Osteoblast (primary cell): ENCODE measurements at regions not wholly inside any gene's neighbourhood (a gene's known extent, or its start where the extent isn't known, plus 50 kb on each side); places are given as distances from the start of the nearest gene placed in this dataset.
"Not testable (repeated sequence)": the region's sequence is repeated elsewhere in the genome, so short reads cannot be mapped to it uniquely, and the experiment has no call there.

Source experiments
- DNase-seq: peaks from one replicate; pipeline ENCODE4 v3.0.0; 2011; ENCODE audit warnings: low spot score, mixed read lengths; ENCODE audit not compliant: insufficient read length; ENCODE audit errors: missing footprints
- H2AFZ ChIP-seq: 2 replicates; pipeline ENCODE4 v1.6.0; 2011; ENCODE audit warnings: mild to moderate bottlenecking, low read length
- H3K27ac ChIP-seq: 2 replicates; pipeline ENCODE4 v1.5.1; 2011; ENCODE audit warnings: mild to moderate bottlenecking, low read depth, low read length, moderate library complexity
- H3K27me3 ChIP-seq: 2 replicates; pipeline ENCODE4 v1.6.0; 2012; ENCODE audit warnings: mild to moderate bottlenecking, control low read depth, inconsistent platforms, low read length, moderate library complexity; ENCODE audit not compliant: insufficient read depth
- H3K36me3 ChIP-seq: 2 replicates; pipeline ENCODE4 v1.5.1; 2011; ENCODE audit warnings: mild to moderate bottlenecking, low read length, control low read depth, moderate library complexity; ENCODE audit not compliant: insufficient read depth
- H3K4me1 ChIP-seq: 2 replicates; pipeline ENCODE4 v1.5.1; 2011; ENCODE audit warnings: mild to moderate bottlenecking, low read length, control low read depth, moderate library complexity; ENCODE audit not compliant: insufficient read depth
- H3K4me2 ChIP-seq: 2 replicates; pipeline ENCODE4 v1.6.0; 2011; ENCODE audit warnings: mild to moderate bottlenecking, low read length; ENCODE audit not compliant: insufficient read depth
- H3K4me3 ChIP-seq: fragments of 200-600 bp; sonication (generic); 3 replicates; pipeline ENCODE4 v1.5.1; 2012; ENCODE audit warnings: mild to moderate bottlenecking, low read length, inconsistent platforms; ENCODE audit not compliant: insufficient read depth
- H3K79me2 ChIP-seq: 2 replicates; pipeline ENCODE4 v1.6.0; 2012; ENCODE audit warnings: mild to moderate bottlenecking, low read length, control low read depth, inconsistent platforms; ENCODE audit not compliant: insufficient read depth
- H3K9me3 ChIP-seq: 2 replicates; pipeline ENCODE4 v1.5.1; 2011; ENCODE audit warnings: low read depth, low read length, control low read depth
- H4K20me1 ChIP-seq: 2 replicates; pipeline ENCODE4 v1.6.0; 2012; ENCODE audit warnings: mild to moderate bottlenecking, low read length, control low read depth; ENCODE audit not compliant: insufficient read depth
- TF ChIP-seq, protein P1 (sequence below): IDR thresholded peaks from 2 replicates; pipeline ENCODE4 v1.5.1; 2011; ENCODE audit warnings: mild to moderate bottlenecking, low read depth, low read length, moderate library complexity; ENCODE audit errors: extremely low read depth

- Histone ChIP-seq H3K27me3 (peaks cover 8% of the 10 kb centered on the region), H2AFZ (no peak overlapping the region), H3K4me1 (peaks cover 8% of the 10 kb centered on the region), H4K20me1 (no peaks in the 10 kb centered on the region), H3K4me2 (no peak overlapping the region), H3K36me3 (no peaks in the 10 kb centered on the region), H3K27ac (no peak overlapping the region), H3K9me3 (no peaks in the 10 kb centered on the region), H3K4me3 (no peak overlapping the region), H3K79me2 (no peaks in the 10 kb centered on the region)
- TF ChIP-seq, protein P1, sequence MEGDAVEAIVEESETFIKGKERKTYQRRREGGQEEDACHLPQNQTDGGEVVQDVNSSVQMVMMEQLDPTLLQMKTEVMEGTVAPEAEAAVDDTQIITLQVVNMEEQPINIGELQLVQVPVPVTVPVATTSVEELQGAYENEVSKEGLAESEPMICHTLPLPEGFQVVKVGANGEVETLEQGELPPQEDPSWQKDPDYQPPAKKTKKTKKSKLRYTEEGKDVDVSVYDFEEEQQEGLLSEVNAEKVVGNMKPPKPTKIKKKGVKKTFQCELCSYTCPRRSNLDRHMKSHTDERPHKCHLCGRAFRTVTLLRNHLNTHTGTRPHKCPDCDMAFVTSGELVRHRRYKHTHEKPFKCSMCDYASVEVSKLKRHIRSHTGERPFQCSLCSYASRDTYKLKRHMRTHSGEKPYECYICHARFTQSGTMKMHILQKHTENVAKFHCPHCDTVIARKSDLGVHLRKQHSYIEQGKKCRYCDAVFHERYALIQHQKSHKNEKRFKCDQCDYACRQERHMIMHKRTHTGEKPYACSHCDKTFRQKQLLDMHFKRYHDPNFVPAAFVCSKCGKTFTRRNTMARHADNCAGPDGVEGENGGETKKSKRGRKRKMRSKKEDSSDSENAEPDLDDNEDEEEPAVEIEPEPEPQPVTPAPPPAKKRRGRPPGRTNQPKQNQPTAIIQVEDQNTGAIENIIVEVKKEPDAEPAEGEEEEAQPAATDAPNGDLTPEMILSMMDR, result no peak
- no peak for DNase-seq
Observed at GRCh38 chr1:148385371-148386030, 97.6 kb downstream of the PPIAL4G start.

DNA sequence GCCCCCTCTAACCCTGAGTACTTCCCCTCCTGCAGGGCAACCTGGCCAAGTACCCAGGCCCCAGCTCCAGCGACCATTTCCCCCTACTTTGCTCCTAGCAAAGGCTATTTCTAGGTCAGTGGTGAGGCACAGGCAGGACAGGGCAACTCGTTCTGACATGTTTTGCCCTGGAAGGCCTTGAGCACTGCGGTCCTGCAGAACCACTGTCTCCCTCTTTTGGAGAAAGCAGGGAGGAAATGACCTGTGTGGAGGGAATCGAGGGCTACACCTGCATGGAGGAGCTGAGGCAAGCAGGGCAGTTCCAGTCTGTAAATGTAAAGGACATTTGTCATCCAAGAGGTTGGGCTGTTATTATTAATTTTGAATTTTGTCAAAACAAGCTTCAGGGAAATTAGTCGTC, 99.1 kb downstream of the PPIAL4G start:
- H3K36me3 ChIP-seq, result no peaks in the 10 kb centered on the region
- no peak overlapping the region for H2AFZ ChIP-seq
- peaks cover 8% of the 10 kb centered on the region for H3K27me3 ChIP-seq
- no peak overlapping the region for H3K27ac ChIP-seq
- H3K4me3 ChIP-seq, result no peak overlapping the region
- H3K4me2 ChIP-seq, result no peak overlapping the region
- H3K9me3 ChIP-seq, result no peaks in the 10 kb centered on the region
- TF ChIP-seq, protein P1, result no peak
- H3K79me2 ChIP-seq, result no peaks in the 10 kb centered on the region
- H3K4me1 ChIP-seq, result peaks cover 7% of the 10 kb centered on the region
- no peaks in the 10 kb centered on the region for H4K20me1 ChIP-seq
- peak; percentile 15 for DNase-seq

GRCh38 chr1:148379697-148380096, 103.4 kb downstream of the PPIAL4G start:
- TF ChIP-seq, protein P1, result no peak
- H3K36me3 ChIP-seq, result no peaks in the 10 kb centered on the region
- H3K79me2 ChIP-seq, result no peaks in the 10 kb centered on the region
- H3K4me1 ChIP-seq, result no peaks in the 10 kb centered on the region
- DNase-seq, result peak; percentile 17
- H3K9me3 ChIP-seq, result no peaks in the 10 kb centered on the region
- H3K4me3 ChIP-seq, result no peak overlapping the region
- H2AFZ ChIP-seq, result no peak overlapping the region
- no peak overlapping the region for H3K4me2 ChIP-seq
- H3K27ac ChIP-seq, result no peak overlapping the region
- no peaks in the 10 kb centered on the region for H4K20me1 ChIP-seq
- peaks cover 8% of the 10 kb centered on the region for H3K27me3 ChIP-seq

DNA sequence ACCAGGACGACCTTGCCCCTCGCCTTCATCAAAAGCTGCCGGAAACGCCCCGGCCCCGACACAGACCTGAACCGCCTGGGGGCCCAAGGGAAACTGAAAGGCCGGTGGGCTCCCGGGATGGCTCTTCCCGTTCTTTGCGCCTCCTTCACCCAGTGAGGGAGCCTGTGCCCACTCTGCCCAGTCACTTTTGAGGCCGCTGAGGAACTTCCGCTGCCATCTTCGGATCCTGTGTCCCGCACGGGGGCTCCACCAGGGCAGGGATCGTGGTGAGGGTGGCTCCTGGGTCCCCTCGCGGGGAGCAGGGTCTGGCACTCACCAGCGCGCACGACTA, 104.0 kb downstream of the PPIAL4G start:
- H3K27ac ChIP-seq, result no peak overlapping the region
- H4K20me1 ChIP-seq, result no peaks in the 10 kb centered on the region
- H3K9me3 ChIP-seq, result no peaks in the 10 kb centered on the region
- H3K36me3 ChIP-seq, result no peaks in the 10 kb centered on the region
- TF ChIP-seq, protein P1, result no peak
- H3K4me2 ChIP-seq, result no peak overlapping the region
- H3K4me1 ChIP-seq, result no peaks in the 10 kb centered on the region
- H3K79me2 ChIP-seq, result no peaks in the 10 kb centered on the region
- no peak for DNase-seq
- peaks cover 2% of the 10 kb centered on the region for H3K27me3 ChIP-seq
- no peak overlapping the region for H3K4me3 ChIP-seq
- no peak overlapping the region for H2AFZ ChIP-seq

GRCh38 chr1:148377992-148378391, 105.1 kb downstream of the PPIAL4G start:
- not testable (repeated sequence) for H3K27me3 ChIP-seq, H3K79me2 ChIP-seq, H3K9me3 ChIP-seq, H4K20me1 ChIP-seq, H3K27ac ChIP-seq, H3K4me1 ChIP-seq, DNase-seq, H3K4me2 ChIP-seq, H2AFZ ChIP-seq, H3K4me3 ChIP-seq, H3K36me3 ChIP-seq

- H4K20me1 ChIP-seq, H3K4me3 ChIP-seq, H2AFZ ChIP-seq, H3K27ac ChIP-seq, H3K79me2 ChIP-seq, H3K27me3 ChIP-seq, DNase-seq, H3K36me3 ChIP-seq, H3K9me3 ChIP-seq, H3K4me2 ChIP-seq: not testable (repeated sequence)
- peaks cover 11% of the 10 kb centered on the region for H3K4me1 ChIP-seq
Observed at GRCh38 chr1:148377045-148377444, 106.1 kb downstream of the PPIAL4G start.
